ENCODE measurements at regions not wholly inside any gene's neighbourhood (a gene's known extent, or its start where the extent isn't known, plus 50 kb on each side); places are given as distances from the start of the nearest gene placed in this dataset.
"Not testable (repeated sequence)": the region's sequence is repeated elsewhere in the genome, so short reads cannot be mapped to it uniquely, and the experiment has no call there.

GRCh38 chrX:1700757-1701156 lies 85.9 kb downstream of the ASMT start:
- DNase-seq (ENCODE audit: low read depth in 2 of 2), result no peak

DNA sequence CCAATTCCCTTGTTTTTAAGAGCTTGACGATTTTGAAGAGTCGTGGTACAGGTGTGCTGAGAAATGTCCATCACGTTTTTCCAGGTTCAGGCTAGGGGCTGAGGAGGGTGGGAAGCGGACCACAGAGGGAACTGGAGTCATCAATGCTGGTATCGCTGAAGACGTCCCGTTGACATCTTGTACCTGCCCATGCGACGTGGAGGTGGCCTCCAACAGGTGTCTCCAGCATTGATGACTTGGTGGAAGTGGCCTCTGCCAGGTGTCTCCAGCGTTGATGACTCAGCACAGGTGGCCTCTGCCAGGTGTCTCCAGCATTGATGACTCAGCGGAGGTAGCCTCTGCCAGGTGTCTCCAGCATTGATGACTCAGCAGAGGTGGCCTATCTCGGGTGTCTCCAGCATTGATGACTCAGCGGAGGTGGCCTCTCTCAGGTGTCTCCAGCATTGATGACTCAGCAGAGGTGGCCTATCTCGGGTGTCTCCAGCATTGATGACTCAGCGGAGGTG lies 86.6 kb downstream of the ASMT start:
- DNase-seq (ENCODE audit: low read depth in 2 of 2), result not testable (repeated sequence)

GRCh38 chrX:1702142-1702541 lies 87.3 kb downstream of the ASMT start:
- DNase-seq (ENCODE audit: low read depth in 2 of 2), result not testable (repeated sequence)

- not testable (repeated sequence) for DNase-seq (ENCODE audit: low read depth in 2 of 2)
These were observed 87.7 kb downstream of the ASMT start for GRCh38 chrX:1702557-1702956.

DNA sequence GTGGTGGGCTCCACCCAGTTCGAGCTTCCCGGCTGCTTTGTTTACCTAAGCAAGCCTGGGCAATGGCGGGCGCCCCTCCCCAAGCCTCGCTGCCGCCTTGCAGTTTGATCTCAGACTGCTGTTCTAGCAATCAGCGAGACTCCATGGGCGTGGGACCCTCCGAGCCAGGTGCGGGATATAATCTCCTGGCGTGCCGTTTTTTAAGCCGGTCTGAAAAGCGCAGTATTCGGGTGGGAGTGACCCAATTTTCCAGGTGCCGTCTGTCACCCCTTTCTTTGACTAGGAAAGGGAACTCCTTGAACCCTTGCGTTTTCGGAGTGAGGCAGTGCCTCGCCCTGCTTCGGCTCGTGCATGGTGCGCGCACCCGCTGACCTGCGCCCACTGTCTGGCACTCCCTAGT lies 94.4 kb downstream of the ASMT start:
- DNase-seq (ENCODE audit: low read depth in 2 of 2), result not testable (repeated sequence)

DNA sequence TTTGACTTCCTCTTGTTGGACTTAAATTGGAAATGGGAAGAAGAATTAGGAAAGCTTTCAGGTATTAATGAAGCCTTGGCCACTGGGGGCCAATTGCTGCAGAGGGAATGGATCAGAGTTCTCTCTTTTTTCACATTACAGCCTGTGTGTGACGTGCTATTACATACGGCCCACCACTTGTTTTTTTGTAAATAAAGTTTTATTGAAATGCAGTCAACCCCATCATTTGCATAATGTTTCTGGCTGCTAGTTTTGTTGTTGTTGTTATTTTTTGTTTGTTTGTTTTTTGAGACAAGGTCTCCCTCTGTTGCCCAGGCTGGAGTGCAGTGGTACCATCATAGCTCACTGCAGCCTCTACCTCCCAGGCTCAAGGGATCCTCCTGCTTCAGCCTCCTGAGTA lies 98.4 kb downstream of the ASMT start:
- no peak for DNase-seq (ENCODE audit: low read depth in 2 of 2)

- no peak for DNase-seq (ENCODE audit: low read depth in 2 of 2)
These were observed 102.5 kb downstream of the ASMT start for GRCh38 chrX:1717373-1717772.

- DNase-seq (ENCODE audit: low read depth in 2 of 2), result no peak
These were observed 104.4 kb downstream of the ASMT start for GRCh38 chrX:1719270-1719669.

DNA sequence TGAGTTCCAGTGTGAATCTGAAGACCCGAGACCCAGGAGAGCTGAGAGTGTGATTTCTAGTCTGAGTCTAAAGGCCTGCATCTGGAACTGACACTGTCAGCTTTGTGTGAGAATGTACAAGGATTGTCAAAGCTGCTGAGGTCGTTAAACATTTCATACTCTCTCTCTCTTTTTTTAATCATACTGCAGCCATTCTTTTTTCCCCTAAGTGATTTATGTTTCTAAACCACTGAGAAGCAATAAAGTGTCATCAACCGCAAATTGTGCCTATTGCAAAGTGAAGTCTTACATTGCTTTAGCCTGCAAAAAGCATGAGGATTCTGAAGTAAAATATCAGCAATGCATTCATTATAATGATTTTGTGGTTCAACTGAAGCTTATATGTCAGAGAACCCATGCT lies 106.0 kb downstream of the ASMT start:
- no peak for DNase-seq (ENCODE audit: low read depth in 2 of 2)

GRCh38 chrX:1725472-1725871 lies 110.6 kb downstream of the ASMT start:
- DNase-seq (ENCODE audit: low read depth in 2 of 2), result no peak

DNA sequence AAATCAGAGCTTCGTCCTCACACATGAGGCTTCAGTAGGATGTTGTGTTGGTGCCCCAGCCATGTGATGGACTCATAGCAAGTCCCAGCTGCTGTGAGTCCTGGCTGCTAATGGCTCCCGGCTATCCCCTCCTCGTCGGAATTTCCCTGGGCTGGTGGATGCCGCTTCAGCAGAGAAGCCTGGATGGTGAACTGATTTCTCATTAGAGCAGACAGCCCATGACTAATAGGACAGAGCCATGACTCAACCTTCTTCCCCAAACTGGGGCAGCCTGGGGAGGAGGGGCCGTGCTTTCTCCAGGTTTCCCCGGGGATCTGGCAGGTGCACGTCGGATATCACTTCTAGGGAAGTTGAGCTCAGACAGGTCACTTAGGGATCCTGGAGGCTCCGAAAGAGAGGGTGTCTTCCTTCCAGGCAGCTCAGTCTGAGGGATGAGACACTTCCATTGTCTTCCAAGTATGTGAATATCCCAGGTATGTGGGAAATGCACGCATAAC lies 112.7 kb downstream of the ASMT start:
- DNase-seq (ENCODE audit: low read depth in 2 of 2), result no peak

- no peak for DNase-seq (ENCODE audit: low read depth in 2 of 2)
These were observed 119.9 kb downstream of the ASMT start for GRCh38 chrX:1734806-1735205.

DNA sequence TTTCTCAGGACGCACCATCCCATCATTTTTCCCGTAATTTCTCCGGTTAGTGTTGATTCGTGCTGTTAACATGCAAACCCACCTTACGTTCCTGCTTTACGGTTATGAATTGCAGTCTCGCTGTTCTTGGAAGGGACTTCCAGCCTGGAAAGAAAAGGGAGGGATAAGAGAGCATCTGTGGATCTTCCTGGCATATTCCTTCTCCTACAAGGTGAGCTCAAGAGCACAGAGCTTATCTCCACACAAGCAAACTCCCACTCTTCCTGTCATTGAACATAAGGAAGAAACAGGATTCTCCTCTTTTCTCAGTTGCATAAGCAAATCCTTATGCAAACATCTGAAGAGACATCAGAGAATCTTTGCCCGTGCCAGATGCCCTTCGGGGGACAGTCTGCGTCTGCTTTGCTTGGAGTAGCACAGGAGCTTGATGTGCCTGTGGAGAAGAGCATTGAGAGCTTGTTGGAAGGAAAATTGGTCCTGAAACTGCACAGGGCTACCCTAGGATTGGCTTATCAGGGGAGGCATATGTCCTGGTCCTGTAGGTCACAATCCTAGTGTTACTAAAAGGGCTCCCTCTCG lies 127.0 kb downstream of the ASMT start:
- DNase-seq (ENCODE audit: low read depth in 2 of 2), result no peak

DNA sequence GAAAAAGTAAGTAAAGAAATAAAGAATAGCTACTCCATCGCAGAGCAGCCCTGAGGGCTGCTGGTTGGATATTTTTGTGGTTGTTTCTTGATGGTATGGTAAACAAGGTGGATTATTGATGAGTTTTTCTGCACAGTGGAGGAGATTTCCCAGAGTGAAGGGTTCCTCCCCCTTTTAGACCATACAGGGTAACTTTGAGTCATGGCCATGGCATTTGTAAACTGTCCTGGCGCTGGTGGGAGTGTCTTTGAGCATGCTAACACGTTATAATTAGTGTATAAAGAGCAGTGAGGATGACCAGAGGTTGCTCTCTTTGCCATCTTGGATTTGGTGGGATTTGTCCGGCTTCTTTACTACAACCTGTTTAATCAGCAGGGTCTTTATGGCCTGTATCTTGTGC lies 128.2 kb downstream of the ASMT start:
- no peak for DNase-seq (ENCODE audit: low read depth in 2 of 2)

GRCh38 chrX:1743663-1744062 lies 128.8 kb downstream of the ASMT start:
- no peak for DNase-seq (ENCODE audit: low read depth in 2 of 2)

DNA sequence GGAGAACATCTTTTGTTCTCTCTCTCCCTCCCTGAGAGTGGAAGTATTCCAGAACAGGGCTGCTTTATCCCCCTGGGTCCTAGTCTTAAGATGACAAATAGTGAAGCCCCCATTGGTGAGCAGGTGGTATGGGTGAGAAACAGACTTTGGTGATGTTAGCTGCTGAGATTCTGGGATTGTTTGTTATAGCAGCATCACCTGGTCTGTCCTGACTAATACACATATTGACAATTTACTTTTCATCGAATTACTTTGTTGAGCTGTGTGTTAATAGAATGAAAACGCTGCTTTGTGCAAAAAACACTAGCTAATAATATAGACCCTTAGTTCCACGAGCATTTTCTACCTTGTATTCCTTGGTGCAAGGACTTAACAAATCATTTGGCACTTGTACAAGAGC lies 133.5 kb downstream of the ASMT start:
- no peak for DNase-seq (ENCODE audit: low read depth in 2 of 2)

GRCh38 chrX:1749499-1749898 lies 134.6 kb downstream of the ASMT start:
- no peak for DNase-seq (ENCODE audit: low read depth in 2 of 2)

DNA sequence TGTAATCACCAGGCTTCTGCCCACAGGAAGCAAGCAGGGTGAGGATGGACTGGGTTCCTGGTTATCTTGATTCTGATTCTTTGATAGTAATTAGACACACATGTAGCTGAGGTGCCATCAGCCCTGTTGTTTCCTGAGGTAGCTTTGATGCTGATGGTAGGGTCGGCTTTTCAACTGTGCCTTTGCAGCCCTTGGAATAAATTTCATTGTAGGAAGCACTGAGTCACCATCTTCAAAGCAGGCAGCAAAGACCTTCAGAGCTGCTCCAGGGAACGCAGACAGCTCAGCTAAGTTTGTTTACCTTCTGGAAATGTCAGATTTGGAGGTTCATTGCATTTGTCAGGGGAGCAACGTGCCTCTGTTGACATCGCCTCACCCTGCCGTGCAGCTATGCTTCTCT lies 135.4 kb downstream of the ASMT start:
- DNase-seq (ENCODE audit: low read depth in 2 of 2), result no peak

- DNase-seq (ENCODE audit: low read depth in 2 of 2), result no peak
These were observed 136.9 kb downstream of the ASMT start for GRCh38 chrX:1751781-1752180.

DNA sequence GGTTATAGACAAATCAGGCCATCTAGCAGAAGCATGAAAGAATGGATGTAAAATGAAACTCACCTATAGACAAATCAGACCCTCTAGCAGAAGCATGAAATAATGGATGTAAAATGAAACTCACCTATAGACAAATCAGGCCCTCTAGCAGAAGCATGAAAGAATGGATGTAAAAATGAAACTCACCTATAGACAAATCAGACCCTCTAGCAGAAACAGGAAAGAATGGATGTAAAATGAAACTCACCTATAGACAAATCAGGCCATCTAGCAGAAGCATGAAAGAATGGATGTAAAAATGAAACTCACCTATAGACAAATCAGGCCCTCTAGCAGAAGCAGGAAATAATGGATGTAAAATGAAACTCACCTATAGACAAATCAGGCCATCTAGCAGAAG lies 137.9 kb downstream of the ASMT start:
- not testable (repeated sequence) for DNase-seq (ENCODE audit: low read depth in 2 of 2)

DNA sequence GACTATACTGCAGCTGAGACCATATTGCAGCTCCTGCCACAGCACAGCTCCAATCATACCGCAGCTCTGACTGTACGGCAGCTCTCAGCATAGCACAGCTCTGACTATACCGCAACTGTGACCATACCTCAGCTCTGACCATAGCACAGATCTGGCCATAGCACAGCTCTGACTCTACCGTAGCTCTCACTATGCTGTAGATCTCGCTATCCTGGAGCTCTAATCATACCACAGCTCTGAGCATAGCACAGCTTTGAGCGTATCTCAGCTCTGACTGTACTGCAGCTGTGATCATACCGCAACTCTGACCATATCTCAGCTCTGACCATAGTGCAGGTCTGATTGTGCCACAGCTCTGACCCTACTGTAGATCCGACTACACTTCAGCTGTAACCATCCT lies 139.2 kb downstream of the ASMT start:
- no peak for DNase-seq (ENCODE audit: low read depth in 2 of 2)

GRCh38 chrX:1763294-1763693 lies 148.4 kb downstream of the ASMT start:
- DNase-seq (ENCODE audit: low read depth in 2 of 2), result no peak

DNA sequence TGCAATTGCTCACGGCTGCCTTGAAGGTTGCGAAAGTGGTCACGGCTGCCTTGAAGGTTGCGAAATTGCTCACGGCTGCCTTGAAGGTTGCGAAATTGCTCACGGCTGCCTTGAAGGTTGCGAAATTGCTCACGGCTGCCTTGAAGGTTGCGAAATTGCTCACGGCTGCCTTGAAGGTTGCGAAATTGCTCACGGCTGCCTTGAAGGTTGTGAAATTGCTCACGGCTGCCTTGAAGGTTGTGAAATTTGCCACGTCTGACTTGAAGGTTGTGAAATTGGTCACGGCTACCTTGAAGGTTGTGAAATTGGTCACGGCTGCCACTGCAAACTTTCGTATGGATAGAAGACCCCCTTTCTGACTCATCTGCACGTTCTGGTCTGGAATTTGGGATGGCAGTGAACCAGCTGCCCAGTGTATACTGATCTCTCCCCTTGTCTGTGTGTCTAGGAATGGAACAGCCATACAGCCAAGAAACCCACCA lies 150.1 kb downstream of the ASMT start:
- not testable (repeated sequence) for DNase-seq (ENCODE audit: low read depth in 2 of 2)

GRCh38 chrX:1767026-1767425 lies 152.2 kb downstream of the ASMT start:
- DNase-seq (ENCODE audit: low read depth in 2 of 2), result no peak
